ENCODE measurements at regions not wholly inside any gene's neighbourhood (a gene's known extent, or its start where the extent isn't known, plus 50 kb on each side); places are given as distances from the start of the nearest gene placed in this dataset.
A peak's percentile ranks its signal among the peaks of the same experiment; 100 is the strongest.
"Not testable (repeated sequence)": the region's sequence is repeated elsewhere in the genome, so short reads cannot be mapped to it uniquely, and the experiment has no call there.

DNA sequence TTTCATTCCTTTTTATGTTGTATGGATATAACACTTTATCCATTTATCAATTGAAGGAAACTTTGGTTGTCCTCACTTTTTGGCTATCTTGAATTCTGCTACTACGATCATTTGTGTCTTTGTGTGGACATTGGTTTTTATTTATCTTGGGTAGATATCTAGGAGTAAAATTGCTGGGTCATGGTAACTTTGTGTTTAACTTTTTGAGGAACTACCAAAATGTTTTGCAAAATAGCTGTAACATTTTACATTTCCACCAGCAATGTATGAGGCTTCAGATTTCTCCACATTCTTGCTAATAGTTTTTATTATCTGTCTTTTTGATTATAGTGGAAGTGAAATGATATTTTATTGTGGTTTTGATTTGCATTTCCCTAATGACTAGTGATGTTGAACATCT, 55.6 kb downstream of the TLNRD1 start:
- no peak for DNase-seq (ENCODE audit: low read depth in 2 of 2)

GRCh38 chr15:81060470-81060869, 59.7 kb downstream of the TLNRD1 start:
- no peak for DNase-seq (ENCODE audit: low read depth in 2 of 2)

- DNase-seq (ENCODE audit: low read depth in 2 of 2): no peak
These were observed 60.2 kb downstream of the TLNRD1 start for GRCh38 chr15:81060907-81061306.

- DNase-seq (ENCODE audit: low read depth in 2 of 2): no peak
These were observed 60.9 kb downstream of the TLNRD1 start for GRCh38 chr15:81061490-81062253.

- DNase-seq (ENCODE audit: low read depth in 2 of 2): no peak
These were observed 62.2 kb downstream of the TLNRD1 start for GRCh38 chr15:81062937-81063336.

GRCh38 chr15:81064253-81064652, 63.5 kb downstream of the TLNRD1 start:
- no peak for DNase-seq (ENCODE audit: low read depth in 2 of 2)

- not testable (repeated sequence) for DNase-seq (ENCODE audit: low read depth in 2 of 2)
These were observed 66.5 kb upstream of the CFAP161 start for GRCh38 chr15:81067567-81067966.

DNA sequence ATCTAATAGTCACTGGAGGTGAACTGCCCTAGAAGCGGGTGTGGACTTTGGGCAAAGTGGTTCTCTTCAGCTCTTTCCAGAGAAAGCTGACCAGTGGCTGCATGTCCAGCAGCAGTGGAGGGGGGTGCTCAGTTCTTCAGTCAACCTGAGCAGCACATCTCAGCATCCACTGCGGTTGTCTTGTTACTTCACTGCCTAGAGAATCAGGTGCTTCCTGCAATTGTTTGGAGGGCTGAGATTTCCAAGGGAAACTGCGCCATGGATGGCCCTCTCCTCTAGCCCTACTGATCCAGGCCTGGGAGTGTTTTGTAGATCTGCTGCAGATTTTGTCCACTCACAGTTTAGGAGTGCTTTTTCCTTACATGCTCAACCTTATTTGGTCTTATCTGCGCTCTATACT, 65.6 kb upstream of the CFAP161 start:
- DNase-seq (ENCODE audit: low read depth in 2 of 2): no peak

DNA sequence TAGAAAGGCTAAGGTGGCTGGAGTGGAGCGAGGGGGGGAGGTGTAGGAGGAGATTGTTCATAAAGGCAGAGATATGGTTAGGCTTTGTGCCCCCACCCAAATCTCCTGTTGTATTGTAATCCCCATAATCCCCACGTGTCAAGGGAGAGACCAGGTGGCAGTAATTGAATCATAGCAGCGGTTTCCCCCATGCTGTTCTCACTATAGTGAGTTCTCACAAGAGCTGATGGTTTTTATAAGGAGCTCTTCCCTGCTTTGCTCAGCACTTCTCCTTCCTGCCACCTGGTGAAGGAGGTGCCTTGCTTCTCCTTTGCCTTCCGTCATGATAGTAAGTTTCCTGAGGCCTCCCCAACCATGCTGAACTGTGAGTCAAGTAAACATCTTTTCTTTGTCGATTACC, 64.7 kb upstream of the CFAP161 start:
- DNase-seq (ENCODE audit: low read depth in 2 of 2): no peak

GRCh38 chr15:81069909-81070308, 64.2 kb upstream of the CFAP161 start:
- no peak for DNase-seq (ENCODE audit: low read depth in 2 of 2)

GRCh38 chr15:81071120-81071519, 63.0 kb upstream of the CFAP161 start:
- no peak for DNase-seq (ENCODE audit: low read depth in 2 of 2)

- no peak for DNase-seq (ENCODE audit: low read depth in 2 of 2)
These were observed 62.4 kb upstream of the CFAP161 start for GRCh38 chr15:81071705-81072104.

- DNase-seq (ENCODE audit: low read depth in 2 of 2): no peak
These were observed 61.5 kb upstream of the CFAP161 start for GRCh38 chr15:81072551-81072950.

- no peak for DNase-seq (ENCODE audit: low read depth in 2 of 2)
These were observed 60.3 kb upstream of the CFAP161 start for GRCh38 chr15:81073801-81074200.

GRCh38 chr15:81074773-81075172, 59.3 kb upstream of the CFAP161 start:
- DNase-seq (ENCODE audit: low read depth in 2 of 2): peak in 1 of 2 donors; percentile 2

- no peak for DNase-seq (ENCODE audit: low read depth in 2 of 2)
These were observed 58.8 kb upstream of the CFAP161 start for GRCh38 chr15:81075272-81075671.

DNA sequence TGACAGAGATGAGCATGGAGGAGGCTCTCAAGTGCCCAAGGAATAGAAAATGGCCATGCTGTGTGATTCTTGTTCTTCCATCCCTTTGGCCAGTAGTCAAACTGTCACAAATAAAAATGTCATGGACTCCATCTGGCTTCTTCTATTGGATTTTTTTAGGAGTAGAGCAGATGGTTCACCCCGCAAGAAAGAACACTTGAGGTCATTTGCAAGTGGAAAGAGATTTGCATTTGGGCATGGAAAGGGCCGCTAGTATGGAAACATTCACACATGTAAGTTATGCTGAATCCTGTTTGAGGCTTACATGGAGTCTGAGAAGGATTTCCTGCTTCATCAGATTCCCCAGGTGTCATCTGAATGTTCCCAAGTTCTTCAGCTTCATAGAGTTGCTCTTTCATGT, 53.1 kb upstream of the CFAP161 start:
- no peak for DNase-seq (ENCODE audit: low read depth in 2 of 2)

- DNase-seq (ENCODE audit: low read depth in 2 of 2): no peak
These were observed 50.9 kb upstream of the CFAP161 start for GRCh38 chr15:81083201-81083600.
